HEK293 (cell line): ENCODE measurements at regions not wholly inside any gene's neighbourhood (a gene's known extent, or its start where the extent isn't known, plus 50 kb on each side); places are given as distances from the start of the nearest gene placed in this dataset.
"Not testable (repeated sequence)": the region's sequence is repeated elsewhere in the genome, so short reads cannot be mapped to it uniquely, and the experiment has no call there.

Experiments
- CTCF ChIA-PET: fragments of 350-600 bp; formaldehyde crosslinking; extraction: SDS; loops from one replicate; lab custom pipeline; 2021; ENCODE audit warnings: antibody characterized with exemption; lab: Yijun Ruan, JAX
- POLR2A ChIA-PET: fragments of 300-600 bp; formaldehyde crosslinking; extraction: SDS; loops from one replicate; lab custom pipeline; 2020; ENCODE audit warnings: antibody characterized with exemption, inconsistent platforms; lab: Yijun Ruan, JAX
- H3K27ac ChIP-seq: fragments of 200-500 bp; sonication (Bioruptor generic); 2 replicates; pipeline ENCODE4 v1.5.1; 2014; ENCODE audit warnings: low read depth, low read length, control low read depth, inconsistent platforms; ENCODE audit errors: extremely low read depth
- H3K36me3 ChIP-seq, 2 experiments: fragments of 200-500 bp in 1 of 2; sonication (Bioruptor generic) in 1 of 2; 1 replicate in 1 of 2; 2 replicates in 1 of 2; pipeline ENCODE4 v1.5.1; 2014 to 2017; ENCODE audit warnings: inconsistent platforms in 2 of 2, low read length in 2 of 2; ENCODE audit not compliant: control insufficient read depth in 2 of 2, insufficient read depth in 1 of 2
- H3K4me1 ChIP-seq: fragments of 200-500 bp; sonication (Bioruptor generic); 2 replicates; pipeline ENCODE4 v1.5.1; 2014; ENCODE audit warnings: mild to moderate bottlenecking, low read length, inconsistent platforms; ENCODE audit not compliant: control insufficient read depth, insufficient read depth
- H3K4me3 ChIP-seq: 2 replicates; pipeline ENCODE4 v1.5.1; 2011; ENCODE audit warnings: low read depth, mild to moderate bottlenecking, control low read depth, low read length, moderate library complexity
- H3K9me3 ChIP-seq: fragments of 200-500 bp; sonication (Bioruptor generic); 2 replicates; pipeline ENCODE4 v1.5.1; 2014; ENCODE audit warnings: low read depth, low read length, inconsistent platforms; ENCODE audit not compliant: control insufficient read depth, insufficient read depth
- KLF1 ChIP-seq: fragments of 450-650 bp; formaldehyde crosslinking; IDR thresholded peaks from 2 replicates; pipeline ENCODE4 v1.5.1; 2016; ENCODE audit warnings: missing biosample characterization, missing genetic modification characterization
- KLF7 ChIP-seq: fragments of 450-650 bp; formaldehyde crosslinking; IDR thresholded peaks from 2 replicates; pipeline ENCODE4 v1.5.1; 2016; ENCODE audit warnings: missing biosample characterization, missing genetic modification characterization, borderline replicate concordance
- ZFHX2 ChIP-seq: fragments of 450-650 bp; formaldehyde crosslinking; conservative IDR thresholded peaks from 2 replicates; pipeline ENCODE4 v1.5.1; 2016; ENCODE audit warnings: missing biosample characterization, missing genetic modification characterization
- ZIC2 ChIP-seq: fragments of 450-650 bp; formaldehyde crosslinking; IDR thresholded peaks from 2 replicates; pipeline ENCODE4 v1.5.1; 2016; ENCODE audit warnings: missing biosample characterization, missing genetic modification characterization
- ZNF155 ChIP-seq: fragments of 450-650 bp; formaldehyde crosslinking; IDR thresholded peaks from 2 replicates; pipeline ENCODE4 v1.5.1; 2016; ENCODE audit warnings: missing biosample characterization, missing genetic modification characterization
- ZNF16 ChIP-seq: fragments of 450-650 bp; formaldehyde crosslinking; IDR thresholded peaks from 2 replicates; pipeline ENCODE4 v1.5.1; 2016; ENCODE audit warnings: low read depth, missing biosample characterization, missing genetic modification characterization
- ZNF175 ChIP-seq: fragments of 450-650 bp; formaldehyde crosslinking; IDR thresholded peaks from 2 replicates; pipeline ENCODE4 v1.5.1; 2016; ENCODE audit warnings: missing biosample characterization, missing genetic modification characterization
- ZNF488 ChIP-seq: fragments of 450-650 bp; formaldehyde crosslinking; IDR thresholded peaks from 2 replicates; pipeline ENCODE4 v1.5.1; 2016; ENCODE audit warnings: missing biosample characterization, missing genetic modification characterization
- ZNF513 ChIP-seq: fragments of 450-650 bp; IDR thresholded peaks from 2 replicates; pipeline ENCODE4 v1.5.1; 2018; ENCODE audit warnings: missing biosample characterization, missing genetic modification characterization
- ZNF600 ChIP-seq: fragments of 450-650 bp; formaldehyde crosslinking; IDR thresholded peaks from 2 replicates; pipeline ENCODE4 v1.5.1; 2016; ENCODE audit warnings: missing biosample characterization, missing genetic modification characterization
- ZNF837 ChIP-seq: fragments of 450-650 bp; formaldehyde crosslinking; IDR thresholded peaks from 2 replicates; pipeline ENCODE4 v1.5.1; 2016; ENCODE audit warnings: missing biosample characterization, missing genetic modification characterization
- ZSCAN18 ChIP-seq: fragments of 450-650 bp; formaldehyde crosslinking; IDR thresholded peaks from 2 replicates; pipeline ENCODE4 v1.5.1; 2016; ENCODE audit warnings: missing biosample characterization, missing genetic modification characterization
- TF ChIP-seq, protein P1 (sequence below): fragments of 450-650 bp; formaldehyde crosslinking; IDR thresholded peaks from 2 replicates; pipeline ENCODE4 v1.5.1; 2016; ENCODE audit warnings: missing biosample characterization, missing genetic modification characterization

DNA sequence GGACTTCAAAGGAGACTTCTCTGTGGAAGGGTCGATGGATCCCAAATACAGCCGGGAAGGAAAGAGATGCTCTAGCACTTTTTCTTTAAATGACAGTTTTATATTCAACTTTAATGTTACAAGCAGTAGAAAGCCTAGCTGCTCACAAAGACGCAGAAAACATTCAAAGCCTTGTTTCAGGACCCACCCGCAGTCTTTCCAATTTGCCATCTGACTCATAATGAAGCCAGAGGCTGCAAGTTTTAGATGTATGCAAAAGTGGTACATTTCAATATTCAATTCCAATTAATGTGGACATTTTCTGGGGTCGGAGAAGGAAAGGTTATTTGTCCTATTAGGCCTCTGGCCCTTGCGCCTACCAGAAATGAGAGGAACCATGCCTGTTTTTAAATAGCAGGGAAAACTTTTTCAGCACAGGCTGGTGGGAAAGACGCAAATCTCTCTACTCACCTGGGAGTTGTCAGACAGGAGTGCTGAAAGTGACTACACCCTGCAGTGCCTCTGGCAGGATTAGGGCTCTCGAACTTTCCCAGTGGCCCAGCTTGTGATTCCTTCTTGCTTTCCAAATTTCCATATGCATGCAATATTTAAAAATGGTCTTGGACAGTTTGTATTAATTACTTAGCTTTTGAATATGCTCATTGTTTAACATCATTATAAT lies 117.4 kb upstream of the MBNL1 start (continued):
- TF ChIP-seq ZNF155 (no peak), ZNF175 (tag by site-specific recombination) (no peak), KLF1 (no peak), ZFHX2 (tag by site-specific recombination) (no peak), ZNF488 (tag by site-specific recombination) (no peak), ZIC2 (tag by site-specific recombination) (no peak), ZNF16 (tag by site-specific recombination) (no peak), ZSCAN18 (tag by site-specific recombination) (no peak)
- TF ChIP-seq, protein P1, sequence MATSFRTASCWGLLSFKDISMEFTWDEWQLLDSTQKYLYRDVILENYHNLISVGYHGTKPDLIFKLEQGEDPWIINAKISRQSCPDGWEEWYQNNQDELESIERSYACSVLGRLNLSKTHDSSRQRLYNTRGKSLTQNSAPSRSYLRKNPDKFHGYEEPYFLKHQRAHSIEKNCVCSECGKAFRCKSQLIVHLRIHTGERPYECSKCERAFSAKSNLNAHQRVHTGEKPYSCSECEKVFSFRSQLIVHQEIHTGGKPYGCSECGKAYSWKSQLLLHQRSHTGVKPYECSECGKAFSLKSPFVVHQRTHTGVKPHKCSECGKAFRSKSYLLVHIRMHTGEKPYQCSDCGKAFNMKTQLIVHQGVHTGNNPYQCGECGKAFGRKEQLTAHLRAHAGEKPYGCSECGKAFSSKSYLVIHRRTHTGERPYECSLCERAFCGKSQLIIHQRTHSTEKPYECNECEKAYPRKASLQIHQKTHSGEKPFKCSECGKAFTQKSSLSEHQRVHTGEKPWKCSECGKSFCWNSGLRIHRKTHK (tag by site-specific recombination) = no peak

GRCh38 chr3:152151877-152152765 lies 116.6 kb upstream of the MBNL1 start:
- H3K27ac ChIP-seq, H3K4me3 ChIP-seq, CTCF ChIA-PET, H3K9me3 ChIP-seq, H3K36me3 ChIP-seq, POLR2A ChIA-PET, H3K4me1 ChIP-seq: not testable (repeated sequence)

GRCh38 chr3:152153115-152153514 lies 115.6 kb upstream of the MBNL1 start:
- H3K4me3 ChIP-seq, POLR2A ChIA-PET, H3K4me1 ChIP-seq, H3K9me3 ChIP-seq, CTCF ChIA-PET, H3K36me3 ChIP-seq, H3K27ac ChIP-seq: not testable (repeated sequence)

DNA sequence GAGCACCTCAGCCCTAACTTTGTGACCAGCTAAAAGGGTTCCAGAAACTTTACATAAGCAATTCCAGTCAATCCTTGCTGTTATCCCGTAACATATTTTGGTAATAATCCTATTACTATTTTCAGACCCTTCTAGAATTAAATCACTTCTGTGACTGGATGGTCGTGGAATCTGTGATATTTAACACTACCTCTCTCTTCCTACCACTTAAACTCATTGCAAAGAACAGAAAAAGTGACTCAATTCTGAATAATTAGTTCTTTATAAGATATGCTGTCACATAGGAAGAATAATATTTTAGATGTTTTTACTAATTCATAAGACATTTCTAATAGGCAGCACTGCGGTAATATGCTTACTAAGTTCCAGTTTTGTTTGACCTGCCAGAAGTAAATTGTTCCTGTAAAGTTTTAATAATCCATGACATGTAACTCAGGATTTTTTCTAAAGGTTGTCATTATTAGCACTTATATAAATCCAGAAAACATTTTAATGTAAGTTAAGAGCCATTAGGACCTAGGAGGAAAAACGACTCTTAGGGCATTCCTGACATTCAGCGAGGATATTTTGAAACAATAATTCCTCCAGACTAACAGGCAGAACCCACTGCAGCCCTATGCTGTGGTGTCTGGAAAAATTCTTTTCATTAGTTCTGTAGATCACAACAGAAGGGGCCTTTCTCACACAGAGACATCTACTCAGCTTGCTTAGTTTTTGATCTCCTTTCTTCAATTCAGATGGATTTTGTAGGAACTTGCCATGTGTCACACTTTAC lies 113.3 kb upstream of the MBNL1 start:
- CTCF ChIA-PET = no interaction called here

More for the DNA sequence above, 113.3 kb upstream of the MBNL1 start:
- POLR2A ChIA-PET = no interaction called here
- Histone ChIP-seq H3K4me3 (no peak overlapping the region), H3K9me3 (no peaks in the 10 kb centered on the region), H3K27ac (no peak overlapping the region), H3K4me1 (no peaks in the 10 kb centered on the region), H3K36me3 (no peaks in the 10 kb centered on the region)
- no peak for TF ChIP-seq ZNF513 (tag by site-specific recombination)
- no peak for TF ChIP-seq ZNF600 (tag by site-specific recombination)
- TF ChIP-seq ZNF837 = no peak
- TF ChIP-seq KLF7 (tag by site-specific recombination) = no peak
